ENCODE measurements at regions not wholly inside any gene's neighbourhood (a gene's known extent, or its start where the extent isn't known, plus 50 kb on each side); places are given as distances from the start of the nearest gene placed in this dataset.

DNA sequence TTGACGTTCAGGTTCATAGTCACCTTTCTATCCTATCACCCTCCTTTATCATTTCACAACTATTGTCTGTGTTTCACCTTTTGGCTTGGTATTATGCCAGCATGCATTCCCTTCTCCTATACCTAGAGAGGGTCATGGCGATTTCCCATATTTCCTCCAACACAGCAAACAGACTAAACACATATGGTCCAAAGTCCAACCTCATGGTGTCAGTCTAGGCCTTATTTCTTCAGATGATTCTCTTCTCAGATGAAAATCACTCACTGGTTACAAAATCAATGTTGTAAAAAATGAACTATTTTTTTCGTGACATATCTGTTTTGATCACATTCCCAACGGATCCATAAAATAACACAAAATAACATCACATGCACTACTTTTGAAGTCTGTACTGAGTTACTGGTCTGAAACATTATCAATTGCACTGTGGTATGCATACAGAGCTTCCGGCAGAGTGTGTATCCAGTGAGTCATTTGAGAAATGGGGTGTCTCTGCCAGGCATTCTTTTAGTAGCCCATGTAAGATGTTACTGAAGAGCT is 204.8 kb upstream of the GALNT5 start:
- TF ChIP-seq POLR2AphosphoS5 (IDR thresholded peaks at IDR 0.05) (no peak), CTCF (IDR thresholded peaks at IDR 0.05) (no peak), POLR2A (IDR thresholded peaks at IDR 0.05) (no peak), EP300 (IDR thresholded peaks at IDR 0.05) (no peak)

All from sigmoid colon (tissue), 4 donors.